PFSK-1 (cell line): ENCODE measurements at regions not wholly inside any gene's neighbourhood (a gene's known extent, or its start where the extent isn't known, plus 50 kb on each side); places are given as distances from the start of the nearest gene placed in this dataset.

Source experiments
- FOXP2 ChIP-seq: optimal IDR thresholded peaks from 2 replicates; pipeline ENCODE3; 2011; ENCODE audit warnings: borderline replicate concordance, control low read depth, inconsistent platforms; ENCODE audit not compliant: insufficient read depth; ENCODE audit errors: extremely low read length, extremely low read depth
- POLR2AphosphoS5 ChIP-seq: IDR thresholded peaks from 2 replicates; pipeline ENCODE4 v1.6.1; 2012; ENCODE audit warnings: low read depth, mild to moderate bottlenecking, control low read depth, low read length, moderate library complexity
- SIN3A ChIP-seq: IDR thresholded peaks from 2 replicates; pipeline ENCODE4 v1.6.1; 2012; ENCODE audit warnings: mild to moderate bottlenecking, low read length, moderate library complexity, borderline replicate concordance; ENCODE audit not compliant: insufficient read depth
- TAF1 ChIP-seq: IDR thresholded peaks from 2 replicates; pipeline ENCODE4 v1.6.1; 2012; ENCODE audit warnings: low read length, control low read depth, borderline replicate concordance; ENCODE audit not compliant: insufficient read depth
- TF ChIP-seq, protein P1 (sequence below), 2 experiments: IDR thresholded peaks; 2 replicates each; pipeline versions ENCODE4 v1.6.1 to v1.8.0; 2011 to 2012; ENCODE audit warnings: low read depth in 2 of 2, low read length in 2 of 2, control low read depth in 1 of 2, inconsistent platforms in 1 of 2, mild to moderate bottlenecking in 1 of 2, moderate library complexity in 1 of 2; ENCODE audit not compliant: insufficient read depth in 1 of 2

DNA sequence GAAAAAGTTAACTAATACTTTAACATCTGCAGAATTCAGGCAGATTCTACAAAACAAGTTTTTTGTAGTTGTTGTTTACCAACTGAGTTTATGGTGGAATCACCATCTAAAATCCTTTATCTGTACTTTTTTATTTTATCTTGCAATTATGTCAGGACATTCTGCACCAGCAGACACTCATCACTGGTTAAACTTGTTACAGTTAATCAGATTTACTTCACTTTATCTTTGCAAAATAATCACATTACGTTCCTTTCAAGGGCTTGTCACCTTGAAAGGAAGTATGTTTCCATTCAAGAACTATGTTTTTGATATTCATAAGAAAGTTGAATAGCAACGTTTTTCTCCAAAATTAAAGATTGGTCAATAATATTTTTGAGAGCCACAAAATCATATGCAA lies 796.6 kb upstream of the ROBO1 start:
- TF ChIP-seq, protein P1, sequence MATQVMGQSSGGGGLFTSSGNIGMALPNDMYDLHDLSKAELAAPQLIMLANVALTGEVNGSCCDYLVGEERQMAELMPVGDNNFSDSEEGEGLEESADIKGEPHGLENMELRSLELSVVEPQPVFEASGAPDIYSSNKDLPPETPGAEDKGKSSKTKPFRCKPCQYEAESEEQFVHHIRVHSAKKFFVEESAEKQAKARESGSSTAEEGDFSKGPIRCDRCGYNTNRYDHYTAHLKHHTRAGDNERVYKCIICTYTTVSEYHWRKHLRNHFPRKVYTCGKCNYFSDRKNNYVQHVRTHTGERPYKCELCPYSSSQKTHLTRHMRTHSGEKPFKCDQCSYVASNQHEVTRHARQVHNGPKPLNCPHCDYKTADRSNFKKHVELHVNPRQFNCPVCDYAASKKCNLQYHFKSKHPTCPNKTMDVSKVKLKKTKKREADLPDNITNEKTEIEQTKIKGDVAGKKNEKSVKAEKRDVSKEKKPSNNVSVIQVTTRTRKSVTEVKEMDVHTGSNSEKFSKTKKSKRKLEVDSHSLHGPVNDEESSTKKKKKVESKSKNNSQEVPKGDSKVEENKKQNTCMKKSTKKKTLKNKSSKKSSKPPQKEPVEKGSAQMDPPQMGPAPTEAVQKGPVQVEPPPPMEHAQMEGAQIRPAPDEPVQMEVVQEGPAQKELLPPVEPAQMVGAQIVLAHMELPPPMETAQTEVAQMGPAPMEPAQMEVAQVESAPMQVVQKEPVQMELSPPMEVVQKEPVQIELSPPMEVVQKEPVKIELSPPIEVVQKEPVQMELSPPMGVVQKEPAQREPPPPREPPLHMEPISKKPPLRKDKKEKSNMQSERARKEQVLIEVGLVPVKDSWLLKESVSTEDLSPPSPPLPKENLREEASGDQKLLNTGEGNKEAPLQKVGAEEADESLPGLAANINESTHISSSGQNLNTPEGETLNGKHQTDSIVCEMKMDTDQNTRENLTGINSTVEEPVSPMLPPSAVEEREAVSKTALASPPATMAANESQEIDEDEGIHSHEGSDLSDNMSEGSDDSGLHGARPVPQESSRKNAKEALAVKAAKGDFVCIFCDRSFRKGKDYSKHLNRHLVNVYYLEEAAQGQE (IDR thresholded peaks at IDR 0.05; ENCODE audit: insufficient read depth in 1 of 2, low read depth in 2 of 2, low read length in 2 of 2) = no peak
- TF ChIP-seq POLR2AphosphoS5 = no peak
- TF ChIP-seq SIN3A = no peak
- no peak for TF ChIP-seq TAF1
- TF ChIP-seq FOXP2 = no peak
